Liver (tissue), 8 donors: ENCODE measurements at regions not wholly inside any gene's neighbourhood (a gene's known extent, or its start where the extent isn't known, plus 50 kb on each side); places are given as distances from the start of the nearest gene placed in this dataset.
"Not testable (repeated sequence)": the region's sequence is repeated elsewhere in the genome, so short reads cannot be mapped to it uniquely, and the experiment has no call there.

ENCODE experiments used
- DNase-seq: peaks from one replicate; pipeline ENCODE4 v3.0.0-alpha.2; 2017; ENCODE audit warnings: low spot score
- H3K27ac ChIP-seq, 2 donors: one replicate each; pipeline ENCODE4 v1.7.0; 2013; ENCODE audit warnings: inconsistent platforms in 2 of 2, low read length in 2 of 2, control low read depth in 1 of 2, low read depth in 1 of 2, mild to moderate bottlenecking in 1 of 2
- H3K27me3 ChIP-seq, 4 donors: one replicate each; pipeline versions ENCODE4 v1.6.1 to v1.7.0; 2013; ENCODE audit warnings: low read length in 3 of 4, inconsistent platforms in 1 of 4, mild to moderate bottlenecking in 1 of 4, moderate library complexity in 1 of 4; ENCODE audit not compliant: control insufficient read depth in 4 of 4, insufficient read depth in 4 of 4
- H3K36me3 ChIP-seq, 4 donors: one replicate each; pipeline versions ENCODE4 v1.6.1 to v1.7.0; 2013; ENCODE audit warnings: low read length in 3 of 4, mild to moderate bottlenecking in 3 of 4, low read depth in 1 of 4, moderate library complexity in 1 of 4; ENCODE audit not compliant: control insufficient read depth in 4 of 4, insufficient read depth in 3 of 4
- H3K4me1 ChIP-seq, 4 donors: one replicate each; pipeline versions ENCODE4 v1.6.1 to v1.7.0; 2013; ENCODE audit warnings: low read length in 3 of 4, mild to moderate bottlenecking in 3 of 4, moderate library complexity in 1 of 4; ENCODE audit not compliant: control insufficient read depth in 4 of 4, insufficient read depth in 4 of 4
- H3K4me3 ChIP-seq, 3 donors: one replicate each; pipeline versions ENCODE4 v1.6.1 to v1.7.0; 2013; ENCODE audit warnings: low read length in 3 of 3, control low read depth in 1 of 3, low read depth in 1 of 3, mild to moderate bottlenecking in 1 of 3
- H3K9ac ChIP-seq, 2 donors: one replicate each; pipeline ENCODE4 v1.7.0; 2013; ENCODE audit warnings: low read length in 2 of 2, mild to moderate bottlenecking in 2 of 2, moderate library complexity in 2 of 2, control low read depth in 1 of 2, low read depth in 1 of 2
- H3K9me3 ChIP-seq, 4 donors: one replicate each; pipeline versions ENCODE4 v1.6.1 to v1.7.0; 2013; ENCODE audit warnings: low read length in 3 of 4; ENCODE audit not compliant: control insufficient read depth in 4 of 4
- CTCF ChIP-seq: fragments of 150-350 bp; IDR thresholded peaks from 2 replicates; pipeline ENCODE4 v1.5.1; 2017; ENCODE audit warnings: improper control_type of control experiment, low read depth, low read length; ENCODE audit not compliant: missing input control
- EGR1 ChIP-seq, 2 donors: IDR thresholded peaks; 2 replicates each; pipeline ENCODE4 v1.6.1; 2016 to 2018; ENCODE audit warnings: antibody characterized with exemption in 2 of 2, low read depth in 2 of 2
- FOXA1 ChIP-seq: IDR thresholded peaks from 2 replicates; pipeline ENCODE4 v1.6.1; 2016; ENCODE audit warnings: antibody characterized with exemption
- GABPA ChIP-seq, 2 donors: IDR thresholded peaks in 1 of 2; conservative IDR thresholded peaks in 1 of 2; 2 replicates each; pipeline ENCODE4 v1.6.1; 2016; ENCODE audit warnings: antibody characterized with exemption in 2 of 2, mild to moderate bottlenecking in 1 of 2, moderate library complexity in 1 of 2
- HNF4A ChIP-seq, 2 donors: conservative IDR thresholded peaks; 2 replicates each; pipeline ENCODE4 v1.6.1; 2016; ENCODE audit warnings: antibody characterized with exemption in 2 of 2, mild to moderate bottlenecking in 2 of 2
- HNF4G ChIP-seq: IDR thresholded peaks from 2 replicates; pipeline ENCODE4 v1.6.1; 2016; ENCODE audit warnings: antibody characterized with exemption
- NR2F2 ChIP-seq: IDR thresholded peaks from 2 replicates; pipeline ENCODE4 v1.6.1; 2016; ENCODE audit warnings: antibody characterized with exemption
- RAD21 ChIP-seq, 2 donors: IDR thresholded peaks; 2 replicates each; pipeline ENCODE4 v1.6.1; 2016; ENCODE audit warnings: antibody characterized with exemption in 2 of 2, mild to moderate bottlenecking in 2 of 2
- SP1 ChIP-seq: IDR thresholded peaks from 2 replicates; pipeline ENCODE4 v1.6.1; 2018; ENCODE audit warnings: antibody characterized with exemption, mild to moderate bottlenecking
- TAF1 ChIP-seq: conservative IDR thresholded peaks from 2 replicates; pipeline ENCODE4 v1.6.1; 2016; ENCODE audit warnings: antibody characterized with exemption, mild to moderate bottlenecking
- YY1 ChIP-seq: IDR thresholded peaks from 2 replicates; pipeline ENCODE4 v1.6.1; 2016; ENCODE audit warnings: antibody characterized with exemption, mild to moderate bottlenecking
- WGBS: extraction: QIAGEN DNeasy Blood & Tissue Kit; methylation state at CpG from one replicate; pipeline ENCODE4 v1.1.7; 2013; 5-methylcytosine and 5-hydroxymethylcytosine counted together
- TF ChIP-seq, protein P1 (sequence below): IDR thresholded peaks from 2 replicates; pipeline ENCODE4 v1.6.1; 2016; ENCODE audit warnings: antibody characterized with exemption
- TF ChIP-seq, protein P2 (sequence below): IDR thresholded peaks from 2 replicates; pipeline ENCODE4 v1.6.1; 2016; ENCODE audit warnings: antibody characterized with exemption
- TF ChIP-seq, protein P3 (sequence below): IDR thresholded peaks from 2 replicates; pipeline ENCODE4 v1.6.1; 2016; ENCODE audit warnings: antibody characterized with exemption, mild to moderate bottlenecking
- donor health status: healthy.
- donor health status: healthy.
- donor health status: healthy.
- donor health status: healthy.
- donor health status: healthy.

GRCh38 chr7:106750773-106751172, 89.8 kb upstream of the CCDC71L start (continued):
- TF ChIP-seq, protein P1, sequence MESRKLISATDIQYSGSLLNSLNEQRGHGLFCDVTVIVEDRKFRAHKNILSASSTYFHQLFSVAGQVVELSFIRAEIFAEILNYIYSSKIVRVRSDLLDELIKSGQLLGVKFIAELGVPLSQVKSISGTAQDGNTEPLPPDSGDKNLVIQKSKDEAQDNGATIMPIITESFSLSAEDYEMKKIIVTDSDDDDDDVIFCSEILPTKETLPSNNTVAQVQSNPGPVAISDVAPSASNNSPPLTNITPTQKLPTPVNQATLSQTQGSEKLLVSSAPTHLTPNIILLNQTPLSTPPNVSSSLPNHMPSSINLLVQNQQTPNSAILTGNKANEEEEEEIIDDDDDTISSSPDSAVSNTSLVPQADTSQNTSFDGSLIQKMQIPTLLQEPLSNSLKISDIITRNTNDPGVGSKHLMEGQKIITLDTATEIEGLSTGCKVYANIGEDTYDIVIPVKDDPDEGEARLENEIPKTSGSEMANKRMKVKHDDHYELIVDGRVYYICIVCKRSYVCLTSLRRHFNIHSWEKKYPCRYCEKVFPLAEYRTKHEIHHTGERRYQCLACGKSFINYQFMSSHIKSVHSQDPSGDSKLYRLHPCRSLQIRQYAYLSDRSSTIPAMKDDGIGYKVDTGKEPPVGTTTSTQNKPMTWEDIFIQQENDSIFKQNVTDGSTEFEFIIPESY, result no peak
- TF ChIP-seq HNF4A (conservative IDR thresholded peaks at IDR 0.05), result no peak
- TF ChIP-seq YY1, result no peak
- no peak for TF ChIP-seq NR2F2
- TF ChIP-seq, protein P2, sequence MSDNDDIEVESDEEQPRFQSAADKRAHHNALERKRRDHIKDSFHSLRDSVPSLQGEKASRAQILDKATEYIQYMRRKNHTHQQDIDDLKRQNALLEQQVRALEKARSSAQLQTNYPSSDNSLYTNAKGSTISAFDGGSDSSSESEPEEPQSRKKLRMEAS, result no peak
- no peak for TF ChIP-seq FOXA1
- TF ChIP-seq EGR1 (IDR thresholded peaks at IDR 0.05; ENCODE audit: low read depth in 2 of 2), result no peak
- no peak for TF ChIP-seq RAD21 (IDR thresholded peaks at IDR 0.05)

GRCh38 chr7:106752367-106752766, 91.4 kb upstream of the CCDC71L start:
- Histone ChIP-seq H3K27ac (no peak overlapping the region), H3K36me3 (no peaks in the 10 kb centered on the region), H3K4me1 (peaks cover 0 to 10% (median 2%) of the 10 kb centered on the region in 4 donors), H3K27me3 (no peaks in the 10 kb centered on the region), H3K4me3 (no peak overlapping the region), H3K9me3 (no peaks in the 10 kb centered on the region), H3K9ac (no peak overlapping the region)
- 42% methylated on average over 1 of the region's 1 CpG for WGBS
- TF ChIP-seq YY1, result no peak
- no peak for TF ChIP-seq SP1
- TF ChIP-seq TAF1, result no peak
- TF ChIP-seq GABPA (IDR thresholded peaks at IDR 0.05 in 1 of 2, conservative IDR thresholded peaks at IDR 0.05 in 1 of 2), result no peak
- no peak for TF ChIP-seq CTCF
- TF ChIP-seq, protein P3, sequence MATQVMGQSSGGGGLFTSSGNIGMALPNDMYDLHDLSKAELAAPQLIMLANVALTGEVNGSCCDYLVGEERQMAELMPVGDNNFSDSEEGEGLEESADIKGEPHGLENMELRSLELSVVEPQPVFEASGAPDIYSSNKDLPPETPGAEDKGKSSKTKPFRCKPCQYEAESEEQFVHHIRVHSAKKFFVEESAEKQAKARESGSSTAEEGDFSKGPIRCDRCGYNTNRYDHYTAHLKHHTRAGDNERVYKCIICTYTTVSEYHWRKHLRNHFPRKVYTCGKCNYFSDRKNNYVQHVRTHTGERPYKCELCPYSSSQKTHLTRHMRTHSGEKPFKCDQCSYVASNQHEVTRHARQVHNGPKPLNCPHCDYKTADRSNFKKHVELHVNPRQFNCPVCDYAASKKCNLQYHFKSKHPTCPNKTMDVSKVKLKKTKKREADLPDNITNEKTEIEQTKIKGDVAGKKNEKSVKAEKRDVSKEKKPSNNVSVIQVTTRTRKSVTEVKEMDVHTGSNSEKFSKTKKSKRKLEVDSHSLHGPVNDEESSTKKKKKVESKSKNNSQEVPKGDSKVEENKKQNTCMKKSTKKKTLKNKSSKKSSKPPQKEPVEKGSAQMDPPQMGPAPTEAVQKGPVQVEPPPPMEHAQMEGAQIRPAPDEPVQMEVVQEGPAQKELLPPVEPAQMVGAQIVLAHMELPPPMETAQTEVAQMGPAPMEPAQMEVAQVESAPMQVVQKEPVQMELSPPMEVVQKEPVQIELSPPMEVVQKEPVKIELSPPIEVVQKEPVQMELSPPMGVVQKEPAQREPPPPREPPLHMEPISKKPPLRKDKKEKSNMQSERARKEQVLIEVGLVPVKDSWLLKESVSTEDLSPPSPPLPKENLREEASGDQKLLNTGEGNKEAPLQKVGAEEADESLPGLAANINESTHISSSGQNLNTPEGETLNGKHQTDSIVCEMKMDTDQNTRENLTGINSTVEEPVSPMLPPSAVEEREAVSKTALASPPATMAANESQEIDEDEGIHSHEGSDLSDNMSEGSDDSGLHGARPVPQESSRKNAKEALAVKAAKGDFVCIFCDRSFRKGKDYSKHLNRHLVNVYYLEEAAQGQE, result no peak
- TF ChIP-seq EGR1 (IDR thresholded peaks at IDR 0.05; ENCODE audit: low read depth in 2 of 2), result no peak
- TF ChIP-seq HNF4G, result no peak
- TF ChIP-seq, protein P1, result no peak
- DNase-seq, result no peak

DNA sequence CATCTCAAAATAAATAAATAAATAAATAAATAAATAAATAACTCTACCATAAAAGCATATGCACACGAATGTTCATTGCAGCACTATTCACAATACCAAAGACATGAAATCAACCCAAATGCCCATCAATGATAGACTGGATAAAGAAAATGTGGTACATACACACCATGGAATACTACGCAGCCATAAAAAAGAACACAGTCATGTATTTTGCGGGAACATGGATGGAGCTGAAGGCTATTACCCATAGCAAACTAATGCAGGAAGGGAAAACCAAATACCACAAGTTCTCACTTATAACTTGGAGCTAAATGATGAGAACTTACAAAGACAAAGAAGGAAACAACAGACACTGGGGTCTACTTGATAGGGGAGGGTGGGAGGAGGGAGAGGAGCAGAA, 94.1 kb upstream of the CCDC71L start:
- H3K9ac ChIP-seq, H3K9me3 ChIP-seq, H3K27me3 ChIP-seq, DNase-seq, H3K36me3 ChIP-seq, H3K27ac ChIP-seq, H3K4me3 ChIP-seq, H3K4me1 ChIP-seq: not testable (repeated sequence)
- 98% methylated on average over 3 of the region's 3 CpGs for WGBS
